HepG2 (cell line): ENCODE measurements at regions not wholly inside any gene's neighbourhood (a gene's known extent, or its start where the extent isn't known, plus 50 kb on each side); places are given as distances from the start of the nearest gene placed in this dataset.
A peak's percentile ranks its signal among the peaks of the same experiment; 100 is the strongest.

Source experiments
- ARNT2 ChIP-seq: sonication (generic); formaldehyde crosslinking; IDR thresholded peaks from 2 replicates; pipeline ENCODE4 v1.8.0; 2022; ENCODE audit warnings: mild to moderate bottlenecking, low read depth, missing genetic modification reagents, moderate library complexity
- CENPT ChIP-seq: sonication (generic); formaldehyde crosslinking; IDR thresholded peaks from 2 replicates; pipeline ENCODE4 v1.8.0; 2022; ENCODE audit warnings: low read depth, mild to moderate bottlenecking, moderate library complexity, missing genetic modification reagents
- KDM1A ChIP-seq: IDR thresholded peaks from 2 replicates; pipeline ENCODE4 v1.6.1; 2016; ENCODE audit warnings: missing compliant biosample characterization
- MBNL3 ChIP-seq: fragments of 250-450 bp; sonication (Bioruptor Pico); conservative IDR thresholded peaks from 2 replicates; pipeline ENCODE4 v1.8.0; 2022; ENCODE audit warnings: mild to moderate bottlenecking, inconsistent platforms
- NFKBIZ ChIP-seq: IDR thresholded peaks from 2 replicates; pipeline ENCODE4 v1.6.1; 2018; ENCODE audit warnings: missing genetic modification reagents, missing compliant biosample characterization
- NKX3-1 ChIP-seq: sonication (generic); formaldehyde crosslinking; IDR thresholded peaks from 2 replicates; pipeline ENCODE4 v1.5.0; 2020; ENCODE audit warnings: missing genetic modification reagents
- PHF8 ChIP-seq: sonication (generic); formaldehyde crosslinking; IDR thresholded peaks from 2 replicates; pipeline ENCODE4 v1.5.0; 2020; ENCODE audit warnings: missing genetic modification reagents
- POLR2AphosphoS2 ChIP-seq: IDR thresholded peaks from 2 replicates; pipeline ENCODE4 v1.6.1; 2011; ENCODE audit warnings: low read depth, low read length, improper control_type of control experiment
- RAD51 ChIP-seq: fragments of 450-650 bp; IDR thresholded peaks from 2 replicates; pipeline ENCODE4 v1.6.1; 2016; ENCODE audit warnings: borderline replicate concordance
- RFX3 ChIP-seq: IDR thresholded peaks from 2 replicates; pipeline ENCODE4 v1.6.1; 2016; ENCODE audit warnings: missing biosample characterization, missing genetic modification reagents
- SAFB2 ChIP-seq: sonication (generic); formaldehyde crosslinking; IDR thresholded peaks from 2 replicates; pipeline ENCODE4 v1.5.1; 2020; ENCODE audit warnings: missing genetic modification reagents, low read depth, mild to moderate bottlenecking, borderline replicate concordance
- SKI ChIP-seq: fragments of 450-650 bp; IDR thresholded peaks from one replicate; pipeline ENCODE4 v1.6.1; 2018; ENCODE audit warnings: mild to moderate bottlenecking; ENCODE audit not compliant: partially characterized antibody
- ZNF431 ChIP-seq: sonication (generic); formaldehyde crosslinking; IDR thresholded peaks from 2 replicates; pipeline ENCODE4 v1.9.0; 2022; ENCODE audit warnings: missing genetic modification reagents, low read depth, mild to moderate bottlenecking, borderline replicate concordance
- ZNF44 ChIP-seq: sonication (generic); formaldehyde crosslinking; IDR thresholded peaks from 2 replicates; pipeline ENCODE4 v1.5.1; 2020; ENCODE audit warnings: mild to moderate bottlenecking, missing genetic modification reagents
- ZNF546 ChIP-seq: sonication (generic); formaldehyde crosslinking; conservative IDR thresholded peaks from 2 replicates; pipeline ENCODE4 v1.8.1; 2023; ENCODE audit warnings: mild to moderate bottlenecking, missing genetic modification reagents
- ZNF75D ChIP-seq: sonication (generic); formaldehyde crosslinking; IDR thresholded peaks from 2 replicates; pipeline ENCODE4 v1.8.1; 2023; ENCODE audit warnings: missing genetic modification reagents, mild to moderate bottlenecking, borderline replicate concordance
- ZNF83 ChIP-seq: sonication (generic); formaldehyde crosslinking; IDR thresholded peaks from 2 replicates; pipeline ENCODE4 v1.4.0; 2020; ENCODE audit warnings: missing genetic modification reagents, mild to moderate bottlenecking, borderline replicate concordance
- TF ChIP-seq, protein P1 (sequence below): IDR thresholded peaks from 2 replicates; pipeline ENCODE4 v1.6.1; 2016; ENCODE audit warnings: missing genetic modification reagents, missing compliant biosample characterization
- TF ChIP-seq, protein P2 (sequence below): sonication (generic); formaldehyde crosslinking; IDR thresholded peaks from 2 replicates; pipeline ENCODE4 v1.5.0; 2020; ENCODE audit warnings: missing genetic modification reagents, mild to moderate bottlenecking, borderline replicate concordance
- TF ChIP-seq, protein P3 (sequence below): sonication (generic); formaldehyde crosslinking; IDR thresholded peaks from 2 replicates; pipeline ENCODE4 v1.4.0; 2020; ENCODE audit warnings: mild to moderate bottlenecking, missing genetic modification reagents
- TF ChIP-seq, protein P4 (sequence below): IDR thresholded peaks from 2 replicates; pipeline ENCODE4 v1.6.1; 2016; ENCODE audit warnings: low read depth
- TF ChIP-seq, protein P5 (sequence below): sonication (generic); formaldehyde crosslinking; IDR thresholded peaks from 2 replicates; pipeline ENCODE4 v1.5.0; 2020; ENCODE audit warnings: mild to moderate bottlenecking, missing genetic modification reagents, borderline replicate concordance

DNA sequence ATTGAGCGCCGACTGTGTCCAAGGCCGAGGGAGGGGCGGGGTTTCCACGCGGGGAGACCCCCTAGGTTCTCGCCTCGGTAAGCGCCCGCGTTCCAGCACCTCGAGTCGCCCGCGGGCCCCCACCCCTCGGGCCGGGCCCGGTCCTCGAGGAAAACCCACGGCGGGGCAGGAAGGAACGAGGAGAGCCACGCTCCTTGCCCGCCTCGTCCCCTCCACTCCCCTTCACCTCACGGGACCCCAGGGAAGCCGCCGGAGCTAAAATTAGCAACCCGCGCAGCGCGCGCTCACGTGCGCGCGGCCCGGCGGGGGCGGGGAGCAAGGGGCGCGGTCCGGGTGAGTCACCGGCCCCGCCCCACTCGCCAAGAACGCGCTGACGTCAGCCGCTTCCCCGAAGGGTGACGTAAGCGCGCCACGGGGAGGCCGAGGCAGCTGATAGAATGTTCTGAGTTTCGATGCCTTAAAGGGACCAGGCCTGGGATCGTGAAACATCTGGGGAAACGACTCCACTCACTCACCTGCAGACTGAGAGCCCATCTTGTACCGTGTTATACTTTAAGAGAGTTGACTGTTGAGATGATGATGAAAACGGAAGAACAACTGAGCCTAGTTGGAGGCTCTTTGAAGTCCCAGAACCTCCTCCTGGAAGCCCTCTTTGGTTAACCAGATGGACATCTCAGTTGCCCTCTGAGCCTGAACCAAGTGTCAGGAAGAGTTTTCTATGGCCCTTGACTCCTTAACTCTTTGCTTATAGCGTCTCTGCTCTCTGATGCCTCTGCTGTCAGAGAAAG, 49.7 kb upstream of the ATF3 start (continued):
- TF ChIP-seq, protein P1, sequence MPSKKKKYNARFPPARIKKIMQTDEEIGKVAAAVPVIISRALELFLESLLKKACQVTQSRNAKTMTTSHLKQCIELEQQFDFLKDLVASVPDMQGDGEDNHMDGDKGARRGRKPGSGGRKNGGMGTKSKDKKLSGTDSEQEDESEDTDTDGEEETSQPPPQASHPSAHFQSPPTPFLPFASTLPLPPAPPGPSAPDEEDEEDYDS (CRISPR knock-in tag): 0 out of 2 replicates have a peak, but pooled peaks have one; percentile 17
- TF ChIP-seq MBNL3 (CRISPR knock-in tag): no peak
- TF ChIP-seq CENPT: no peak
- TF ChIP-seq ZNF83 (CRISPR knock-in tag): no peak
- no peak for TF ChIP-seq NKX3-1 (CRISPR knock-in tag)
- TF ChIP-seq SAFB2 (CRISPR knock-in tag): no peak
- no peak for TF ChIP-seq ZNF431
- TF ChIP-seq, protein P2, sequence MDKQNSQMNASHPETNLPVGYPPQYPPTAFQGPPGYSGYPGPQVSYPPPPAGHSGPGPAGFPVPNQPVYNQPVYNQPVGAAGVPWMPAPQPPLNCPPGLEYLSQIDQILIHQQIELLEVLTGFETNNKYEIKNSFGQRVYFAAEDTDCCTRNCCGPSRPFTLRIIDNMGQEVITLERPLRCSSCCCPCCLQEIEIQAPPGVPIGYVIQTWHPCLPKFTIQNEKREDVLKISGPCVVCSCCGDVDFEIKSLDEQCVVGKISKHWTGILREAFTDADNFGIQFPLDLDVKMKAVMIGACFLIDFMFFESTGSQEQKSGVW (CRISPR knock-in tag): no peak
- TF ChIP-seq POLR2AphosphoS2: no peak
- TF ChIP-seq ARNT2 (CRISPR knock-in tag): 0 out of 2 replicates have a peak, but pooled peaks have one; percentile 62
- TF ChIP-seq RFX3 (CRISPR knock-in tag): no peak
- TF ChIP-seq, protein P3, sequence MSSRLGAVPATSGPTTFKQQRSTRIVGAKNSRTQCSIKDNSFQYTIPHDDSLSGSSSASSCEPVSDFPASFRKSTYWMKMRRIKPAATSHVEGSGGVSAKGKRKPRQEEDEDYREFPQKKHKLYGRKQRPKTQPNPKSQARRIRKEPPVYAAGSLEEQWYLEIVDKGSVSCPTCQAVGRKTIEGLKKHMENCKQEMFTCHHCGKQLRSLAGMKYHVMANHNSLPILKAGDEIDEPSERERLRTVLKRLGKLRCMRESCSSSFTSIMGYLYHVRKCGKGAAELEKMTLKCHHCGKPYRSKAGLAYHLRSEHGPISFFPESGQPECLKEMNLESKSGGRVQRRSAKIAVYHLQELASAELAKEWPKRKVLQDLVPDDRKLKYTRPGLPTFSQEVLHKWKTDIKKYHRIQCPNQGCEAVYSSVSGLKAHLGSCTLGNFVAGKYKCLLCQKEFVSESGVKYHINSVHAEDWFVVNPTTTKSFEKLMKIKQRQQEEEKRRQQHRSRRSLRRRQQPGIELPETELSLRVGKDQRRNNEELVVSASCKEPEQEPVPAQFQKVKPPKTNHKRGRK (CRISPR knock-in tag): no peak
- TF ChIP-seq, protein P4, sequence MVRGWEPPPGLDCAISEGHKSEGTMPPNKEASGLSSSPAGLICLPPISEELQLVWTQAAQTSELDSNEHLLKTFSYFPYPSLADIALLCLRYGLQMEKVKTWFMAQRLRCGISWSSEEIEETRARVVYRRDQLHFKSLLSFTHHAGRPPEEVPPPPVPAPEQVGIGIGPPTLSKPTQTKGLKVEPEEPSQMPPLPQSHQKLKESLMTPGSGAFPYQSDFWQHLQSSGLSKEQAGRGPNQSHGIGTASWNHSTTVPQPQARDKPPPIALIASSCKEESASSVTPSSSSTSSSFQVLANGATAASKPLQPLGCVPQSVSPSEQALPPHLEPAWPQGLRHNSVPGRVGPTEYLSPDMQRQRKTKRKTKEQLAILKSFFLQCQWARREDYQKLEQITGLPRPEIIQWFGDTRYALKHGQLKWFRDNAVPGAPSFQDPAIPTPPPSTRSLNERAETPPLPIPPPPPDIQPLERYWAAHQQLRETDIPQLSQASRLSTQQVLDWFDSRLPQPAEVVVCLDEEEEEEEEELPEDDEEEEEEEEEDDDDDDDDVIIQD: peak; percentile 35; the same call in 1 of the 2 replicates
- TF ChIP-seq, protein P5, sequence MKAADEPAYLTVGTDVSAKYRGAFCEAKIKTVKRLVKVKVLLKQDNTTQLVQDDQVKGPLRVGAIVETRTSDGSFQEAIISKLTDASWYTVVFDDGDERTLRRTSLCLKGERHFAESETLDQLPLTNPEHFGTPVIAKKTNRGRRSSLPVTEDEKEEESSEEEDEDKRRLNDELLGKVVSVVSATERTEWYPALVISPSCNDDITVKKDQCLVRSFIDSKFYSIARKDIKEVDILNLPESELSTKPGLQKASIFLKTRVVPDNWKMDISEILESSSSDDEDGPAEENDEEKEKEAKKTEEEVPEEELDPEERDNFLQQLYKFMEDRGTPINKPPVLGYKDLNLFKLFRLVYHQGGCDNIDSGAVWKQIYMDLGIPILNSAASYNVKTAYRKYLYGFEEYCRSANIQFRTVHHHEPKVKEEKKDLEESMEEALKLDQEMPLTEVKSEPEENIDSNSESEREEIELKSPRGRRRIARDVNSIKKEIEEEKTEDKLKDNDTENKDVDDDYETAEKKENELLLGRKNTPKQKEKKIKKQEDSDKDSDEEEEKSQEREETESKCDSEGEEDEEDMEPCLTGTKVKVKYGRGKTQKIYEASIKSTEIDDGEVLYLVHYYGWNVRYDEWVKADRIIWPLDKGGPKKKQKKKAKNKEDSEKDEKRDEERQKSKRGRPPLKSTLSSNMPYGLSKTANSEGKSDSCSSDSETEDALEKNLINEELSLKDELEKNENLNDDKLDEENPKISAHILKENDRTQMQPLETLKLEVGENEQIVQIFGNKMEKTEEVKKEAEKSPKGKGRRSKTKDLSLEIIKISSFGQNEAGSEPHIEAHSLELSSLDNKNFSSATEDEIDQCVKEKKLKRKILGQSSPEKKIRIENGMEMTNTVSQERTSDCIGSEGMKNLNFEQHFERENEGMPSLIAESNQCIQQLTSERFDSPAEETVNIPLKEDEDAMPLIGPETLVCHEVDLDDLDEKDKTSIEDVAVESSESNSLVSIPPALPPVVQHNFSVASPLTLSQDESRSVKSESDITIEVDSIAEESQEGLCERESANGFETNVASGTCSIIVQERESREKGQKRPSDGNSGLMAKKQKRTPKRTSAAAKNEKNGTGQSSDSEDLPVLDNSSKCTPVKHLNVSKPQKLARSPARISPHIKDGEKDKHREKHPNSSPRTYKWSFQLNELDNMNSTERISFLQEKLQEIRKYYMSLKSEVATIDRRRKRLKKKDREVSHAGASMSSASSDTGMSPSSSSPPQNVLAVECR: peak; percentile 22; the same call in 1 of the 2 replicates
- no peak for TF ChIP-seq KDM1A (CRISPR knock-in tag)
- TF ChIP-seq ZNF44 (CRISPR knock-in tag): 0 out of 2 replicates have a peak, but pooled peaks have one; percentile 42
- no peak for TF ChIP-seq SKI
- TF ChIP-seq NFKBIZ: 0 out of 2 replicates have a peak, but pooled peaks have one; percentile 16
- peak; percentile 51 for TF ChIP-seq PHF8
- TF ChIP-seq ZNF546: no peak
- TF ChIP-seq RAD51: no peak
- TF ChIP-seq ZNF75D: no peak
